B cell (primary cell): ENCODE measurements at regions not wholly inside any gene's neighbourhood (a gene's known extent, or its start where the extent isn't known, plus 50 kb on each side); places are given as distances from the start of the nearest gene placed in this dataset.

Experiments used
- CTCF ChIP-seq: fragments of 200-600 bp; IDR thresholded peaks from one replicate; pipeline ENCODE4 v1.8.0; 2022; ENCODE audit warnings: antibody characterized with exemption, mild to moderate bottlenecking
- EZH2 ChIP-seq: IDR thresholded peaks from 2 replicates; pipeline ENCODE4 v1.6.1; 2012; ENCODE audit warnings: borderline replicate concordance, low read depth, mild to moderate bottlenecking, moderate library complexity, low read length; ENCODE audit not compliant: insufficient read depth, poor library complexity, severe bottlenecking

DNA sequence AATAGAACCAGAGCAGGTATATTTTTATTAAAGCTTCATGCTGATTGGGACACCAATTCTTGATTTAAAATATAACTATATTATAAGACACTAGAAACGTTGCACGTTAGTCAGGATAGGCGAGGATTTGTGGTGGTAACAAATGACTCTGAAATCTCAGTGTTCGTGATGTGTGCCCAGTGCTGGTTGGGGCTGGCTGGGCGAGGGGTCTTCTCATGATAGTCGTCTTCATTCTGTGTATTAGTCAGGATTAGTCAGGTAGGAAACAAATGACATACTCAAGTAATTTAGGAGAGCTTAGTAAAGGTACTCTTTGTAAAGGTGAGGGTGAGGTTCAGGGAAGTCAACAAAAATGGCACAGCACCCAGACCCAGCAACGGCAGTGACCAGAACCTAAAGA, 73.9 kb upstream of the HIF1A start:
- TF ChIP-seq CTCF = no peak
- no peak for TF ChIP-seq EZH2
